SK-N-SH (cell line): ENCODE measurements at regions not wholly inside any gene's neighbourhood (a gene's known extent, or its start where the extent isn't known, plus 50 kb on each side); places are given as distances from the start of the nearest gene placed in this dataset.
A peak's percentile ranks its signal among the peaks of the same experiment; 100 is the strongest.

Experiments
- CTCF ChIA-PET: fragments of 300-600, 350-600 bp; formaldehyde crosslinking; extraction: SDS; loops from one replicate; lab custom pipeline; 2021; lab: Yijun Ruan, JAX
- POLR2A ChIA-PET: fragments of 350-600 bp; sonication (Branson Sonifier 250); formaldehyde crosslinking; extraction: SDS; loops from one replicate; lab custom pipeline; 2020; ENCODE audit warnings: antibody characterized with exemption, inconsistent platforms; lab: Yijun Ruan, JAX
- DNase-seq: peaks from one replicate; pipeline ENCODE4 v3.0.0; 2012
- H2AFZ ChIP-seq: fragments of 200-600 bp; sonication (generic); 2 replicates; pipeline ENCODE4 v1.8.1; 2016; ENCODE audit warnings: antibody characterized with exemption, mild to moderate bottlenecking, low read depth
- H3F3A ChIP-seq: fragments of 200-600 bp; sonication (generic); replicated peaks from 2 replicates; pipeline ENCODE3; 2016; ENCODE audit warnings: antibody characterized with exemption, mild to moderate bottlenecking; ENCODE audit not compliant: insufficient read depth
- H3K27ac ChIP-seq, 2 experiments: fragments of 200-500 bp in 1 of 2; fragments of 200-600 bp in 1 of 2; sonication (Bioruptor generic) in 1 of 2; sonication (generic), shearing (Covaris generic) in 1 of 2; 2 replicates each; pipeline versions ENCODE4 v1.5.1 to v1.6.1; 2014 to 2016; ENCODE audit warnings: low read depth in 2 of 2, inconsistent platforms in 1 of 2, low read length in 1 of 2, mild to moderate bottlenecking in 1 of 2, mixed read lengths in 1 of 2
- H3K27me3 ChIP-seq: fragments of 200-600 bp; sonication (generic), shearing (Covaris generic); 2 replicates; pipeline ENCODE4 v1.6.1; 2016; ENCODE audit warnings: mixed run types; ENCODE audit not compliant: insufficient read depth
- H3K36me3 ChIP-seq, 2 experiments: fragments of 200-500 bp in 1 of 2; fragments of 200-600 bp in 1 of 2; sonication (Bioruptor generic) in 1 of 2; sonication (generic) in 1 of 2; replicated peaks in 1 of 2; 2 replicates each; pipeline versions ENCODE3 to v1.5.1; 2014 to 2016; ENCODE audit warnings: low read length in 1 of 2, mild to moderate bottlenecking in 1 of 2; ENCODE audit not compliant: insufficient read depth in 2 of 2, control insufficient read depth in 1 of 2
- H3K4me1 ChIP-seq, 2 experiments: fragments of 200-500 bp in 1 of 2; fragments of 200-600 bp in 1 of 2; sonication (Bioruptor generic) in 1 of 2; sonication (generic), shearing (Covaris generic) in 1 of 2; 2 replicates each; pipeline versions ENCODE4 v1.5.1 to v1.6.1; 2014 to 2016; ENCODE audit warnings: low read depth in 1 of 2, low read length in 1 of 2, mixed run types in 1 of 2; ENCODE audit not compliant: insufficient read depth in 2 of 2, control insufficient read depth in 1 of 2
- H3K4me2 ChIP-seq: fragments of 200-600 bp; sonication (generic), shearing (Covaris generic); 2 replicates; pipeline ENCODE4 v1.6.1; 2017; ENCODE audit warnings: mixed run types
- H3K4me3 ChIP-seq, 2 experiments: fragments of 200-500 bp in 1 of 2; fragments of 200-600 bp in 1 of 2; sonication (Bioruptor generic) in 1 of 2; sonication (generic), shearing (Covaris generic) in 1 of 2; 2 replicates each; pipeline versions ENCODE4 v1.5.1 to v1.8.1; 2014 to 2016; ENCODE audit warnings: low read depth in 2 of 2, inconsistent platforms in 1 of 2, low read length in 1 of 2, mild to moderate bottlenecking in 1 of 2, mixed read lengths in 1 of 2, moderate library complexity in 1 of 2
- H3K79me2 ChIP-seq: fragments of 200-600 bp; sonication (generic); 2 replicates; pipeline ENCODE4 v1.8.1; 2017; ENCODE audit warnings: mild to moderate bottlenecking; ENCODE audit not compliant: insufficient read depth
- H3K9ac ChIP-seq: fragments of 200-600 bp; sonication (generic); 2 replicates; pipeline ENCODE4 v1.6.1; 2017; ENCODE audit warnings: mixed run types
- H3K9me2 ChIP-seq: fragments of 200-600 bp; sonication (generic); 2 replicates; pipeline ENCODE4 v1.6.1; 2017; ENCODE audit warnings: mixed run types
- H3K9me3 ChIP-seq: fragments of 200-600 bp; sonication (generic); 2 replicates; pipeline ENCODE4 v1.6.1; 2017; ENCODE audit warnings: mixed run types, mild to moderate bottlenecking, moderate library complexity
- H4K20me1 ChIP-seq: fragments of 200-600 bp; sonication (generic); 2 replicates; pipeline ENCODE4 v1.6.1; 2017; ENCODE audit warnings: mild to moderate bottlenecking, mixed run types; ENCODE audit not compliant: insufficient read depth
- CHD2 ChIP-seq: fragments of 150-350 bp; IDR thresholded peaks from 2 replicates; pipeline ENCODE4 v1.6.1; 2018; ENCODE audit warnings: low read length; ENCODE audit not compliant: partially characterized antibody
- ELF1 ChIP-seq: IDR thresholded peaks from 2 replicates; pipeline ENCODE4 v1.4.0; 2012
- EZH2phosphoT487 ChIP-seq: fragments of 200-600 bp; sonication (generic); IDR thresholded peaks from 2 replicates; pipeline ENCODE4 v1.6.1; 2017; ENCODE audit warnings: low read depth, mixed run types, mild to moderate bottlenecking, antibody characterized with exemption, moderate library complexity, borderline replicate concordance
- FOSL2 ChIP-seq: IDR thresholded peaks from 2 replicates; pipeline ENCODE4 v1.4.0; 2012; ENCODE audit warnings: low read depth, mild to moderate bottlenecking, moderate library complexity, borderline replicate concordance
- FOXJ3 ChIP-seq: sonication (generic); formaldehyde crosslinking; IDR thresholded peaks from 2 replicates; pipeline ENCODE4 v1.5.1; 2020; ENCODE audit warnings: mild to moderate bottlenecking, missing genetic modification reagents
- GABPA ChIP-seq: IDR thresholded peaks from 2 replicates; pipeline ENCODE4 v1.4.0; 2012; ENCODE audit warnings: low read depth, mild to moderate bottlenecking
- GATA2 ChIP-seq: sonication (generic); formaldehyde crosslinking; IDR thresholded peaks from 2 replicates; pipeline ENCODE4 v1.5.0; 2020; ENCODE audit warnings: mild to moderate bottlenecking, missing genetic modification reagents
- MEF2A ChIP-seq: IDR thresholded peaks from 2 replicates; pipeline ENCODE4 v1.4.0; 2012; ENCODE audit warnings: low read depth, borderline replicate concordance
- MXI1 ChIP-seq: IDR thresholded peaks from 2 replicates; pipeline ENCODE4 v1.6.1; 2012; ENCODE audit warnings: mild to moderate bottlenecking, low read depth, low read length, improper control_type of control experiment
- RCOR1 ChIP-seq: fragments of 150-350 bp; IDR thresholded peaks from 2 replicates; pipeline ENCODE4 v1.6.1; 2017; ENCODE audit warnings: antibody characterized with exemption, low read length
- RFX5 ChIP-seq: IDR thresholded peaks from 2 replicates; pipeline ENCODE4 v1.6.1; 2012; ENCODE audit warnings: mild to moderate bottlenecking, improper control_type of control experiment, low read length
- SIN3A ChIP-seq: IDR thresholded peaks from 2 replicates; pipeline ENCODE4 v1.6.1; 2012; ENCODE audit warnings: low read depth, mild to moderate bottlenecking, low read length, moderate library complexity, borderline replicate concordance
- TCF12 ChIP-seq: IDR thresholded peaks from 2 replicates; pipeline ENCODE4 v1.4.0; 2012
- TEAD4 ChIP-seq: IDR thresholded peaks from 2 replicates; pipeline ENCODE4 v1.4.0; 2012; ENCODE audit warnings: mild to moderate bottlenecking, borderline replicate concordance; ENCODE audit not compliant: insufficient read depth
- YY1 ChIP-seq: IDR thresholded peaks from 2 replicates; pipeline ENCODE4 v1.4.0; 2012; ENCODE audit warnings: low read depth, mild to moderate bottlenecking
- WGBS: methylation state at CpG from one replicate; pipeline ENCODE4 v1.1.6; 2017; ENCODE audit warnings: low lambda C conversion rate; 5-methylcytosine and 5-hydroxymethylcytosine counted together
- TF ChIP-seq, protein P1 (sequence below): fragments of 200-600 bp; sonication (generic); IDR thresholded peaks from 2 replicates; pipeline ENCODE4 v1.6.1; 2017; ENCODE audit warnings: antibody characterized with exemption, mild to moderate bottlenecking, moderate library complexity
- TF ChIP-seq, protein P2 (sequence below): IDR thresholded peaks from 2 replicates; pipeline ENCODE4 v1.4.0; 2012; ENCODE audit warnings: low read depth
- TF ChIP-seq, protein P3 (sequence below): fragments of 150-350 bp; IDR thresholded peaks from 2 replicates; pipeline ENCODE4 v1.6.1; 2016; ENCODE audit warnings: mild to moderate bottlenecking, low read depth, low read length

- TF ChIP-seq, protein P1, sequence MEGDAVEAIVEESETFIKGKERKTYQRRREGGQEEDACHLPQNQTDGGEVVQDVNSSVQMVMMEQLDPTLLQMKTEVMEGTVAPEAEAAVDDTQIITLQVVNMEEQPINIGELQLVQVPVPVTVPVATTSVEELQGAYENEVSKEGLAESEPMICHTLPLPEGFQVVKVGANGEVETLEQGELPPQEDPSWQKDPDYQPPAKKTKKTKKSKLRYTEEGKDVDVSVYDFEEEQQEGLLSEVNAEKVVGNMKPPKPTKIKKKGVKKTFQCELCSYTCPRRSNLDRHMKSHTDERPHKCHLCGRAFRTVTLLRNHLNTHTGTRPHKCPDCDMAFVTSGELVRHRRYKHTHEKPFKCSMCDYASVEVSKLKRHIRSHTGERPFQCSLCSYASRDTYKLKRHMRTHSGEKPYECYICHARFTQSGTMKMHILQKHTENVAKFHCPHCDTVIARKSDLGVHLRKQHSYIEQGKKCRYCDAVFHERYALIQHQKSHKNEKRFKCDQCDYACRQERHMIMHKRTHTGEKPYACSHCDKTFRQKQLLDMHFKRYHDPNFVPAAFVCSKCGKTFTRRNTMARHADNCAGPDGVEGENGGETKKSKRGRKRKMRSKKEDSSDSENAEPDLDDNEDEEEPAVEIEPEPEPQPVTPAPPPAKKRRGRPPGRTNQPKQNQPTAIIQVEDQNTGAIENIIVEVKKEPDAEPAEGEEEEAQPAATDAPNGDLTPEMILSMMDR: no peak
- no peak for TF ChIP-seq FOXJ3 (CRISPR knock-in tag)
- TF ChIP-seq YY1: no peak
- no peak for TF ChIP-seq MEF2A
- TF ChIP-seq CHD2: no peak
- TF ChIP-seq, protein P2, sequence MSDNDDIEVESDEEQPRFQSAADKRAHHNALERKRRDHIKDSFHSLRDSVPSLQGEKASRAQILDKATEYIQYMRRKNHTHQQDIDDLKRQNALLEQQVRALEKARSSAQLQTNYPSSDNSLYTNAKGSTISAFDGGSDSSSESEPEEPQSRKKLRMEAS: no peak
- TF ChIP-seq ELF1: no peak
- TF ChIP-seq GATA2 (CRISPR knock-in tag): no peak
These were observed 138.1 kb upstream of the CPM start (continued) for GRCh38 chr12:69071091-69071370.

GRCh38 chr12:69073035-69073434, 140.1 kb upstream of the CPM start:
- H3F3A ChIP-seq: peaks cover 5% of the 10 kb centered on the region
- H3K4me2 ChIP-seq: no peak overlapping the region
- H3K27ac ChIP-seq: no peak overlapping the region
- H3K79me2 ChIP-seq: no peaks in the 10 kb centered on the region
- CTCF ChIA-PET: no interaction called here
- no peaks in the 10 kb centered on the region; a peak in 1 of 4 replicates for H3K4me1 ChIP-seq
- H3K9ac ChIP-seq: no peak overlapping the region
- no peak overlapping the region for H3K4me3 ChIP-seq
- no peaks in the 10 kb centered on the region for H3K9me2 ChIP-seq
- H3K9me3 ChIP-seq: no peaks in the 10 kb centered on the region
- no peak for TF ChIP-seq GABPA
- no peak for TF ChIP-seq TEAD4
- no peak for TF ChIP-seq RFX5
- TF ChIP-seq TCF12: no peak
- TF ChIP-seq MXI1: no peak
- no peaks in the 10 kb centered on the region for H3K27me3 ChIP-seq
- no peaks in the 10 kb centered on the region for H3K36me3 ChIP-seq
- no peak for DNase-seq
- peak overlapping the region; percentile 38; the same call in 1 of the 2 replicates for H2AFZ ChIP-seq
- POLR2A ChIA-PET: no interaction called here
- no peaks in the 10 kb centered on the region for H4K20me1 ChIP-seq

DNA sequence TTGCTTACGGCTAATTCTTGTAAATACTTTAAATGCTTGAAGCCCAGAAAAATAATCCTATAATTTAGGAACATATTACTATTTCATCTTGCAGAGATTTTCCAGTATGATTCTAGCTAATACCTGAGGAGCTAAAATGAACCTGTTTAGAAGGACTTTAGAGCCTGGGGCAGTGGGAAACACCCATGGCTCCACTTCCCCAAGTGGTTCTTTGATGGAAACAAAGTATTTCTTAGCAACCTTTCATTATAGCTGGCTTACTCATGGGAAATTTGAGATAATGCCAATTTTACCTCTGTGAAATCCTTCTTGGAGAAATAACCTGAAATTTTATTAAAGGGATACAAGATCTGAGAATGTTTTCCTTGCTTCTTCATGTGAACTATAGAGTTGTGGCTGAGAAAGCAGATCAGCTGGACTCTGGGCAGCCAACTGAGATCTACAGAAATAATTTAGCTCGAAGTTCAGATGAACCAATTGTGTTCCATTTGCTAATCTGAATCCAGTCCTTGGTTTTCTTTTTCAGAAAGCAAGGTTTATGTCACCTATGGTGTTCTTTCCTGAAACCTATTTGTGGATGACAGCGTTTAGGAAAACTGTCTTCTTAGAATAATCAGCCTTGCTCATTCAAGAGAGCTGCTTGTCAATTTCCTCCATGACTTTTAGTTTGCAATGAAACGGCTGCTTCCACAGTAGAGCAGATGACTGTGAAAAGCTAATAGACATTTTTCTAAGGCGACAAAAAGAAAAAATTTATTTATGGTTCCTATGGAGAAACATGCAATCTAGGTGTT, 141.8 kb upstream of the CPM start:
- Histone ChIP-seq H3K9ac (no peak overlapping the region), H3K36me3 (no peaks in the 10 kb centered on the region), H4K20me1 (no peaks in the 10 kb centered on the region), H3K79me2 (no peaks in the 10 kb centered on the region), H3K4me3 (no peak overlapping the region), H3F3A (no peaks in the 10 kb centered on the region), H3K9me3 (no peaks in the 10 kb centered on the region), H2AFZ (no peak overlapping the region), H3K27me3 (no peaks in the 10 kb centered on the region), H3K4me1 (no peaks in the 10 kb centered on the region), H3K9me2 (no peaks in the 10 kb centered on the region), H3K4me2 (no peak overlapping the region), H3K27ac (no peak overlapping the region)
- 29% methylated on average over 5 of the region's 5 CpGs for WGBS
- ChIA-PET POLR2A (no interaction called here), CTCF (interaction anchor here (0.7 to 1.2 kb wide), 5 partner anchors 22 to 245 kb away, joined by 3 read pairs; no protein-coding TSS in a partner anchor)
- no peak for DNase-seq
- no peak for TF ChIP-seq FOXJ3 (CRISPR knock-in tag)
- TF ChIP-seq, protein P3, sequence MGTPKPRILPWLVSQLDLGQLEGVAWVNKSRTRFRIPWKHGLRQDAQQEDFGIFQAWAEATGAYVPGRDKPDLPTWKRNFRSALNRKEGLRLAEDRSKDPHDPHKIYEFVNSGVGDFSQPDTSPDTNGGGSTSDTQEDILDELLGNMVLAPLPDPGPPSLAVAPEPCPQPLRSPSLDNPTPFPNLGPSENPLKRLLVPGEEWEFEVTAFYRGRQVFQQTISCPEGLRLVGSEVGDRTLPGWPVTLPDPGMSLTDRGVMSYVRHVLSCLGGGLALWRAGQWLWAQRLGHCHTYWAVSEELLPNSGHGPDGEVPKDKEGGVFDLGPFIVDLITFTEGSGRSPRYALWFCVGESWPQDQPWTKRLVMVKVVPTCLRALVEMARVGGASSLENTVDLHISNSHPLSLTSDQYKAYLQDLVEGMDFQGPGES: no peak
- TF ChIP-seq TCF12: no peak
- TF ChIP-seq YY1: no peak
- no peak for TF ChIP-seq GATA2 (CRISPR knock-in tag)
- TF ChIP-seq SIN3A: no peak
- no peak for TF ChIP-seq EZH2phosphoT487
- TF ChIP-seq FOSL2: no peak
- no peak for TF ChIP-seq RCOR1
